Umbilical cord (tissue), 1 donor: ENCODE measurements at regions not wholly inside any gene's neighbourhood (a gene's known extent, or its start where the extent isn't known, plus 50 kb on each side); places are given as distances from the start of the nearest gene placed in this dataset.

ENCODE experiments used
- DNase-seq: peaks from one replicate; pipeline ENCODE4 v3.0.0-alpha.2; 2015; ENCODE audit warnings: low spot score

GRCh38 chr10:105793071-105793470 lies 1152.0 kb downstream of the SORCS3 start:
- DNase-seq: no peak

DNA sequence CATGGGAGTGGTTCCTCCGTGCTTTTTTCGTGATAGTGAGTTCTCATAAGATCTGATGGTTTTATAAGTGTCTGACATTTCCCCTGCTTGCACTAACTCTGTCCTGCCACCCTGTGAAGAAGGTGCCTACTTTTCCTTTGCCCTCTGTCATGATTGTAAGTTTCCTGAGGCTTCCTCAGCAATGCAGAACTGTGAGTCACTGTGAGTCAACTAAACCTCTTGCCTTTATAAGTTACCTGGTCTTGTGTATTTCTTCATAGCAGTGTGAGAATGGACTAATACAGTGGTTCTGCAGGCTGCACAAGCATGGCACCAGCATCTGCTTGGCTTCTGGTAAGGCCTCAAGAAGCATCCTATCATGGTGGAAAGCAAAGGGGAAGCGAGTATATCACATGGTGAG lies 1144.6 kb downstream of the SORCS3 start:
- DNase-seq: no peak

- DNase-seq: no peak
Observed at GRCh38 chr10:105783936-105784483, 1142.9 kb downstream of the SORCS3 start.

DNA sequence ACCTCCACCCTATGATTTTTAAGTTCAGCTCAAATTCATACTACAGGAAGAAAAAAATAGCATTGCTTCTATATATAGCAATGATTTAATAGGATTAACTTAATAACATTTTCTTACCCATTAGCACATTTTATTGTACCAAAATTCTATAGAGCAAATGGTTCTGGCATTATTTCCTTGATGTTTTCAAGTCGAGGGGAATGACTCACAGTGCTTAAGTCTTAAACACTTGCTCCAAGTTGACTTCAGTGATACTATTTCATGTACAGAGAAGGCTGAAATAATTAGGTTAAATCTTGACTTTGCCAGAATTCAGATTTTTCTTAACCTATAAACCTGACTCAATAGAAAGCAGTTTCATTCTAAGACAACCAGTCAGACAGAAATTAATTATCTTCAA lies 1133.8 kb downstream of the SORCS3 start:
- DNase-seq: no peak

- no peak for DNase-seq
Observed at GRCh38 chr10:105774351-105774750, 1133.3 kb downstream of the SORCS3 start.

- DNase-seq: no peak
Observed at GRCh38 chr10:105770524-105771212, 1129.6 kb downstream of the SORCS3 start.

- no peak for DNase-seq
Observed at GRCh38 chr10:105769248-105770184, 1128.4 kb downstream of the SORCS3 start.

DNA sequence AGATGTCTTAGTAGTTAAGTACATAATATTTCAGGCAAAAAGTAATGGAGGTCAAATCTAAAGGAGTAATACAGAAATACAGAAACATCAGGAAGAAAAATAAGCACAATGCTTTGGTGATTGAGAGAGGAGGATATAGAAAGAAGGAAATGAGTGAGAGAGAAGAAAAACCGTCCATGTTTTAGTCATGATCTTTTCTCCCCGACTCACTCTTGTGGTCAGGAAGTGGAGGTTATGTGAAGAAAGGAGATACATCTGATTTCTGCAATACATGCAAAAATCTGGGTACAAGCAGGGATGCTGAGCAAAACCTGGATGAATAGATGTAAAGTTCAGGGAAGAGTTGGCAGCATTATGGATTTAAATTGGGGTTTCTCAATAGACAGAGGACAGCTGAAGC lies 1122.5 kb downstream of the SORCS3 start:
- DNase-seq: no peak

DNA sequence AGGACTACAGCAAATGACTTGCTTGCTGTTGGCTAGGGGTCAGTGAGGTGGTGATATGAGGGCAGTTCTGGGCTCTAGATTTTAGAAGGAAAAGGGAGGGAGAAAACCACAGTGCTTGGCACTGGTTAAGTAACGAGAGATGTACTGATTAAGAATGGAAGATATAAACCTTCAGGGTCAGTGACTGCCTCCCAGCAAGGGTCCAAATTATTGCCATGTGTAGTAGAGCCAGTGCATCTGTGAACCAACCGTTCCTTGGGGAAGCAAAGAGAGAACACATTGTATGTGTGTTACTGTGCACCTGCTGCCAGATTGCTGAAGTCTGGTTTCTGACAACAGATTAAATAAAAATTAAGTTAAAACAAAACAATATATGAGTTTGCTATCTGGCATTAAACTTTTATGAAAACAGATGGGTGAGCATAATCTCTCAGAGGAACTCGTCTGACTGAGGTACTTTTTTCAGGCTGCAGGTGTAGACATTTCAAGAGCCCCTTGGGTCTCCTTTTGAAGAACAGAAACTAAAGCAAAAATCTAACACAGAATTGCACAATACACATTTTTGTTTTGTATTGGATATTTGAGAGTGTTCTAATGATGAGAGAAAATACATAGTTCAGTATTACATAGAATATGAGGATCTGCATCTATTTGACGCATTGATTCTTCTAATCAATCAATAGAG lies 1120.6 kb downstream of the SORCS3 start:
- no peak for DNase-seq

DNA sequence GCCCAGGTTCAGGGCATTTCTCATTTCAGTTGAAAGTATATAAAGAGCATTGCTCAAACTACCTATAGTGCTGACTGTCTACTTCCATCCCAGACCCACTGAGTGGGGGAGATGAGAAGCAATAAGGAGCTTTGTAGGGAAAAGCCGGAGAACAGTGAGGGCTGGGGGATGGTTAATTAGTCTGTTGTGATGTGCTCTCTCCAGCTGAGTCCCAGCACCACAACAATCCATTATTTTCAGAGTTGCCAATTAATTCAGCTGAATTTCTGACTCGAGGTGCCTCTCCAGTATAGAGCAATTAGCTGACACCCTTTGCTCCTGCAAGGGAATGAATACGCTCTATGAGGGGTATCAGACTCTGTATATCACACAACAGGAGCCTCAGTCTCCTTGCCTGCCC lies 1118.6 kb downstream of the SORCS3 start:
- no peak for DNase-seq

DNA sequence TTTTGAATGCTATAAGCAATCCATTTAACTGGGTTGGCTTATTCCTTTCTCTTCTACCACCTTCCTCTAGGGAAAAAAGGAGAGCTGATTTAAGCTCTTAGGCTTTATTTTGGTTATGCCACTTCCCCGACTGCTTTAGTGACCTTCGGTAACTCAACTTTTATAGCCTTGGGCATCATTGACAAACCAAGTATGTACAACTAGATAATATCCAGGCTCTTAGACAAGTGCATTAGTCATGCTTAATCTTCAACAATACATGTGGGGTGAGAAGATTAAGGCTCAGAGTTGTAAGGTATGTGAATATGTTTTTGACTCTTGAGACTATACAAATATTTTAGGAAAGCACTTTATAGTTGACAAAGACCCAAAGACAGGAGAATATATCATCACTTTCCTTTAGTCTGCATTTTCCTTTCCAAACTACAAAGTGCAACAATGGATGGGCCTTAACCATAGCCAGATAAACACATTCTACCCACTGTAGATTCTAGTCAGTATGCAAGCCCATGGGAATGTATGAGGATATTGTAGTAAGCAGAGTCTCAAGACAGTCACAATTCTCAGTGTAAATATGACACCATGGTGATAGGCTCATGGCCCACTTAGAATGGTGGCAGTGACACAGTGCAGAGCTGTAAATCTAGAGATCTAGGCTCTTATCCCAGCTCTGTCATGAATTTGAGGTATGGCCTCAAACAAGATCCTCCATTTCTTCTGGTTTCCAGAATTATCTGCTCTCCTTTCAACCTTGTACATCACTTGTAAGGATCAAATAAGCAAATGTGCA lies 1117.3 kb downstream of the SORCS3 start:
- no peak for DNase-seq

DNA sequence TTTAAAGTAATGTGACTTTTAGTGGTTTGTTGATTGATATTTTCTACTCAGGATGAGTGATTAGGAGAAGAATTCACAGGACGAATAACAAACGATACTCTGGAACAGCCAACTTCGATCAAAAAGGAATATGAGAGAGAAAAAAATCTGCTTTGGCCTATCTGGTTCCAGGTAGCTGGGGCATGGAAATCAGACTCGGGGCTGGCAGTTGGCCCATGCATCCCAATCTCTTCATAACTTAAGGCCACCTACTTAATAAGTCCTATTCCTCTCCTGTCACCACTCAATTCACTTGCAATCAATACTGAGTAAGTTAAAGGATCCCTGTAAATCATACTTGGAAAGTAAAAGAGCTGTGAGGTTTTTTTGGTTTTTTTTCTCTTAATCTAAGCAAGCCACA lies 1116.2 kb downstream of the SORCS3 start:
- DNase-seq: no peak

GRCh38 chr10:105756386-105756785 lies 1115.3 kb downstream of the SORCS3 start:
- DNase-seq: no peak

DNA sequence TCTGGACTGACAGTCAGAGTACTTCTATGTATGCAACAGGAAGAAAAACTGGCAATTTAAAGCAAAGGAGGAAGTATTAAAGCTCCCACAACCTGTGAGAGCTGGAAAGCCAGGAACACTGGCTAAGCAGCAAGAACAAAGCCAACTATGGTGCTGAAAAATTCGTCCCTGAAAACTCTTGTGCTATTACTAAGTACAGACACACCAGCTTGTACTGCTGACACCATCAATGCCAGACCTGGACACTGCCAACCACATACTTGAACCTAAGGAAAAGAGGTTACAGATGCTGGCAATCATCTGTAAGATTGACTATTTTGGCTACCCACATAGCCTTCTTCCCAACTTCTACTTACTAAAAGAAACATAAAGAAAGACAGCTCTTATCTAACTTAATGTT lies 1110.6 kb downstream of the SORCS3 start:
- DNase-seq: no peak

DNA sequence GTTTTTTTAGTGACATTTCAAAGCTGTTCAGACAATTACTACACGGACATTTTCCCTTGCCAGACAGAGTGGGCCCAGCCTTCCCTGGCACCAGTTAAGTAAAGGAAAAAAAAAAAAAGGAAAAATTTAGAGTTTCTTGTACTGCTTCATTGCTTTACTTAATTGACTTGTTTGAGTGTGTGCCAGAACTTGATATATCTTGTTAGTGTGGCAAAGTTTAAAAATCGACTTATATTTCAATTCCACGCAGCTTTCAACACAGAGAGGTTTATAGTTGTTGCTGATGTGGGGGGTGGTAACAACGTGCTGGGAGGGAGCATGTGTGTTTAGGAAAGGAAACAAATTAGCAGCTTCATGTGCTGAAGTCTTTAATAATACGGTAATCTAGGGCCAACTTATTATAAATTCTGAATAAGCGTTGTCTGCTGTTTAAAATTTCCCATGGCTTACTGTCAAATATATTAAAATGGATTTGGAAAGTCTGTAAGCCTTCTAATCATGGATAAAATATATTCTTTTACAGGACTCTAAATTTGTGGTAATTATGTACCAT lies 1104.6 kb downstream of the SORCS3 start:
- no peak for DNase-seq

GRCh38 chr10:105743343-105744056 lies 1102.4 kb downstream of the SORCS3 start:
- no peak for DNase-seq

GRCh38 chr10:105742923-105743322 lies 1101.8 kb downstream of the SORCS3 start:
- DNase-seq: no peak

- no peak for DNase-seq
Observed at GRCh38 chr10:105742184-105742583, 1101.1 kb downstream of the SORCS3 start.

- no peak for DNase-seq
Observed at GRCh38 chr10:105734479-105734878, 1093.4 kb downstream of the SORCS3 start.

DNA sequence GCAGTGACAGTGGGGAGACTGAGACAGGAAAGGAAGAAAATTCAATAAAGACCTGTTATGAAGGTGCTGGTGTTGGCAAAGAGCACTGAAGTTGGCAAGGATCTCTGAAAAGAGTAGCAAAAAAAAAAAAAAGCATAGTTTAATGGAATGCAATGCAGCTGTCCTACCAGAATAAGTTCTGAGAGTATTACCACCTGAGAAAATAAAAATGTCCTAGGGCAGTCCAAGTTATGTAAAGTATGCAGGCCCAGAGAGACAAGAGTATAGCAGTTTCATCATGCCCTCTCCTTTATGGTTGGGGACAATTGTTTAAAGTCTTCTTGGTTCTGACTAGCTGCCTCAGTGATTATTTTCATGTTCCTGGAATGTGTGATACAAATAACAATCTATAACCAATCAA lies 1092.8 kb downstream of the SORCS3 start:
- no peak for DNase-seq
